DOHH2 (cell line): ENCODE measurements at regions not wholly inside any gene's neighbourhood (a gene's known extent, or its start where the extent isn't known, plus 50 kb on each side); places are given as distances from the start of the nearest gene placed in this dataset.

Source experiments
- H3F3A ChIP-seq: fragments of 200-600 bp; sonication (generic), shearing (Covaris generic); 2 replicates; pipeline ENCODE4 v1.6.0; 2016; ENCODE audit warnings: antibody characterized with exemption, mild to moderate bottlenecking; ENCODE audit not compliant: control insufficient read depth, insufficient read depth
- H3K27ac ChIP-seq: fragments of 200-600 bp; sonication (generic); 2 replicates; pipeline ENCODE4 v1.5.1; 2014; ENCODE audit warnings: low read depth, mild to moderate bottlenecking, low read length, moderate library complexity
- H3K27me3 ChIP-seq: fragments of 200-600 bp; sonication (generic); 2 replicates; pipeline ENCODE4 v1.6.1; 2014; ENCODE audit warnings: mild to moderate bottlenecking, low read length, mixed read lengths; ENCODE audit not compliant: control insufficient read depth
- H3K36me3 ChIP-seq: fragments of 200-600 bp; sonication (generic); 2 replicates; pipeline ENCODE4 v1.6.1; 2014; ENCODE audit warnings: mild to moderate bottlenecking, low read length, moderate library complexity, mixed read lengths; ENCODE audit not compliant: control insufficient read depth
- H3K4me1 ChIP-seq: fragments of 200-600 bp; sonication (generic); 2 replicates; pipeline ENCODE4 v1.6.1; 2014; ENCODE audit warnings: mild to moderate bottlenecking, low read length, mixed read lengths; ENCODE audit not compliant: control insufficient read depth
- H3K4me2 ChIP-seq: fragments of 200-600 bp; sonication (generic); 2 replicates; pipeline ENCODE4 v1.6.0; 2014; ENCODE audit warnings: mild to moderate bottlenecking, low read length, moderate library complexity
- H3K4me3 ChIP-seq: fragments of 200-600 bp; sonication (generic); 2 replicates; pipeline ENCODE4 v1.5.1; 2014; ENCODE audit warnings: mild to moderate bottlenecking, low read length, mixed read lengths
- H3K79me2 ChIP-seq: fragments of 200-600 bp; sonication (generic); 2 replicates; pipeline ENCODE4 v1.6.1; 2014; ENCODE audit warnings: mild to moderate bottlenecking, low read length, mixed read lengths; ENCODE audit not compliant: control insufficient read depth
- H3K9me2 ChIP-seq: fragments of 200-600 bp; sonication (generic); replicated peaks from 2 replicates; pipeline ENCODE4 v1.6.1; 2014; ENCODE audit warnings: mild to moderate bottlenecking, low read length, mixed read lengths; ENCODE audit not compliant: control insufficient read depth
- H3K9me3 ChIP-seq: fragments of 200-600 bp; sonication (generic); 2 replicates; pipeline ENCODE4 v1.6.1; 2014; ENCODE audit warnings: antibody characterized with exemption, low read length, mixed read lengths; ENCODE audit not compliant: control insufficient read depth, insufficient read depth
- H4K20me1 ChIP-seq: fragments of 200-600 bp; sonication (generic); 2 replicates; pipeline ENCODE4 v1.6.0; 2014; ENCODE audit warnings: low read depth, mild to moderate bottlenecking, antibody characterized with exemption, low read length, moderate library complexity; ENCODE audit not compliant: control insufficient read depth, insufficient read depth
- EZH2phosphoT487 ChIP-seq: fragments of 200-600 bp; sonication (generic); IDR thresholded peaks from 2 replicates; pipeline ENCODE4 v1.6.1; 2017; ENCODE audit warnings: borderline replicate concordance, mild to moderate bottlenecking, antibody characterized with exemption, low read length, moderate library complexity, mixed read lengths
- TF ChIP-seq, protein P1 (sequence below): fragments of 200-600 bp; sonication (generic); IDR thresholded peaks from one replicate; pipeline ENCODE4 v1.5.1; 2014; ENCODE audit warnings: antibody characterized with exemption, mild to moderate bottlenecking, low read depth, low read length; ENCODE audit not compliant: poor library complexity, severe bottlenecking

DNA sequence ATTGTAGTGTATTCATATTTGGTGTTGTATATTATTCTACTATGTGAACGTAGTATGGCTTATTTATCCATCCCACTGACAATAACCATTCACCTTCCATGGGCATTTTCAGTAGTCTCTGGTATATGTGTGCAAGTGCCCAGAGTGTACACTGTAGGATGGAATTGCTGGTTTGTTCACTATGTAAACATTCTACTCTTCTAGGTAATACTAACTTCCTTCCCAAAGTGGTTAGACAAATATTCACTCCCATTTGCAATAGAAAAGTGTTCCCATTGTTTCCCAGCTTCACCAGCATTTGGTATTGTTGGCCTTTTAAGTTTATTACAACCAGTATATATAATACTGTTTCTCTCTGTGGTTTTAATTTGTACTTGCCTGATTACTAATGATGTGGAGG is 153.7 kb downstream of the C7orf25 start:
- Histone ChIP-seq H3K27me3 (no peaks in the 10 kb centered on the region), H3K4me1 (no peaks in the 10 kb centered on the region), H3K36me3 (no peaks in the 10 kb centered on the region), H3K9me3 (no peaks in the 10 kb centered on the region), H3F3A (no peaks in the 10 kb centered on the region), H3K27ac (no peak overlapping the region), H3K4me3 (no peak overlapping the region), H3K4me2 (no peak overlapping the region), H3K79me2 (no peaks in the 10 kb centered on the region), H3K9me2 (no peaks in the 10 kb centered on the region), H4K20me1 (no peaks in the 10 kb centered on the region)
- TF ChIP-seq EZH2phosphoT487: no peak
- TF ChIP-seq, protein P1, sequence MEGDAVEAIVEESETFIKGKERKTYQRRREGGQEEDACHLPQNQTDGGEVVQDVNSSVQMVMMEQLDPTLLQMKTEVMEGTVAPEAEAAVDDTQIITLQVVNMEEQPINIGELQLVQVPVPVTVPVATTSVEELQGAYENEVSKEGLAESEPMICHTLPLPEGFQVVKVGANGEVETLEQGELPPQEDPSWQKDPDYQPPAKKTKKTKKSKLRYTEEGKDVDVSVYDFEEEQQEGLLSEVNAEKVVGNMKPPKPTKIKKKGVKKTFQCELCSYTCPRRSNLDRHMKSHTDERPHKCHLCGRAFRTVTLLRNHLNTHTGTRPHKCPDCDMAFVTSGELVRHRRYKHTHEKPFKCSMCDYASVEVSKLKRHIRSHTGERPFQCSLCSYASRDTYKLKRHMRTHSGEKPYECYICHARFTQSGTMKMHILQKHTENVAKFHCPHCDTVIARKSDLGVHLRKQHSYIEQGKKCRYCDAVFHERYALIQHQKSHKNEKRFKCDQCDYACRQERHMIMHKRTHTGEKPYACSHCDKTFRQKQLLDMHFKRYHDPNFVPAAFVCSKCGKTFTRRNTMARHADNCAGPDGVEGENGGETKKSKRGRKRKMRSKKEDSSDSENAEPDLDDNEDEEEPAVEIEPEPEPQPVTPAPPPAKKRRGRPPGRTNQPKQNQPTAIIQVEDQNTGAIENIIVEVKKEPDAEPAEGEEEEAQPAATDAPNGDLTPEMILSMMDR: no peak

DNA sequence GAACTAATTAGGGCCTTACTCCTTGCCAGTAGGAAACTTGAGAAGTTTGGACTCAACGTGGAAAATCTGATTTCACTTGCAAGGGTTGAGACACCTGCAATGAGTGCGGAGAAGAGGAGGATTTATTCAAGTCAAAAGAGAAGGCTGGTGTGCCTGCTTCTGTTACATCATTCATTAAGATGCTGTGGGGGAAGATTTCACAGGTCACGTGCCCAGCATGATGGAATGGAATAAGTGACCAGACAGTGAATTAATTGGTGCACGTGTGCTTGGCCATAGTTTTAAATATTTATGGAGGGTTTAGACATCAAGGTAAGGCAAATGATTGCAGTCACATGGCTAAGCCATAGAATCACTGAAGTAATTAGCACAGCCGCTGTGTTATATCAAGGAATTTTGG is 155.0 kb downstream of the C7orf25 start:
- Histone ChIP-seq H3K79me2 (no peaks in the 10 kb centered on the region), H3K4me2 (no peak overlapping the region), H3K9me3 (no peaks in the 10 kb centered on the region), H3K27me3 (no peaks in the 10 kb centered on the region), H3K4me3 (no peak overlapping the region), H3K27ac (no peak overlapping the region), H3K9me2 (no peaks in the 10 kb centered on the region), H3K36me3 (no peaks in the 10 kb centered on the region), H3F3A (no peaks in the 10 kb centered on the region), H3K4me1 (no peaks in the 10 kb centered on the region), H4K20me1 (no peaks in the 10 kb centered on the region)
- TF ChIP-seq, protein P1: no peak
- no peak for TF ChIP-seq EZH2phosphoT487

DNA sequence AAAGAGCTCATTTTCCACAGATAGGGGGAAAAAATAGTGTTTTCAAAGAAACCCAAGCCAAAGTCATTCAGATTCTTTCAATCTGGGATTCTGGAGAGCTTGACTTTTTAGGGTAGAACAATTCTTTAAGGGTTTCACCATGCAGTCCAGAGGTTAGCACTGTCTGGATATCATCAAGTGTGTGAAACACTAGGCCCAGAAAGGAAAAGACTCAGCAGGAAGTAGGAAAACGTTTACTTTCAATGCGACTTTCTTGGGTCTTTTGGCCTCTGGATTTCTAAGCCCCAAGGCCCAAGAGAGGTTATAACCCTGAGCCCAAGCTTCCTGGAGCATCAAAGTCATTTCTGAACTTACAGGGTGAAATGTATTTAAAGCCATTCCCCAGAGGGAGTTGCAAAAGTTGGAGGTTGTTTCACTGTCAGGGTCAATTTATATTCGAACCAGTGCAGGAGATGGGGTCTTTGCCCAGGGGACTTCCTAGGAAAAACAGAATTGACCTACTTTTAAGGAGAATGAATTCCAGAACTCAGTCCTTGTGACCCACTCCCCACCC is 158.0 kb downstream of the C7orf25 start:
- H3F3A ChIP-seq: no peaks in the 10 kb centered on the region
- H3K79me2 ChIP-seq: no peaks in the 10 kb centered on the region
- H3K4me2 ChIP-seq: no peak overlapping the region
- TF ChIP-seq, protein P1: no peak
- TF ChIP-seq EZH2phosphoT487: no peak
- no peaks in the 10 kb centered on the region for H3K9me2 ChIP-seq
- no peak overlapping the region for H3K4me3 ChIP-seq
- no peaks in the 10 kb centered on the region for H3K4me1 ChIP-seq
- H4K20me1 ChIP-seq: no peaks in the 10 kb centered on the region
- H3K9me3 ChIP-seq: no peaks in the 10 kb centered on the region
- H3K27ac ChIP-seq: no peak overlapping the region
- H3K27me3 ChIP-seq: no peaks in the 10 kb centered on the region
- H3K36me3 ChIP-seq: no peaks in the 10 kb centered on the region
